Stimulated activated naive B cell treated with anti-CD40 and anti-IgM and Interleukin-4, amounts not matched to agents 10 μg/mL and 1 μg/mL and 100 μg/mL, for 72 hours (primary cell): ENCODE measurements at regions not wholly inside any gene's neighbourhood (a gene's known extent, or its start where the extent isn't known, plus 50 kb on each side); places are given as distances from the start of the nearest gene placed in this dataset.

Source experiments
- ATAC-seq, 2 donors: fragments of 150-1000 bp; cut with Tn5 transposase; replicated peaks; 2 replicates each; pipeline ENCODE4 v1.10.0; 2021; ENCODE audit warnings: moderate library complexity in 1 of 2
- DNase-seq: peaks from one replicate; pipeline ENCODE4 v3.0.0; 2021
- H3K27ac Mint-ChIP-seq: one replicate; pipeline ENCODE4 v1.8.0; 2022; ENCODE audit warnings: mild to moderate bottlenecking, mixed read lengths
- H3K27me3 Mint-ChIP-seq, 2 donors: one replicate each; pipeline ENCODE4 v1.8.0; 2022; ENCODE audit warnings: mixed read lengths in 2 of 2
- H3K36me3 Mint-ChIP-seq, 2 donors: one replicate each; pipeline ENCODE4 v1.8.0; 2022; ENCODE audit warnings: mixed read lengths in 2 of 2, mild to moderate bottlenecking in 1 of 2
- H3K4me1 Mint-ChIP-seq, 2 donors: one replicate each; pipeline ENCODE4 v1.8.0; 2022; ENCODE audit warnings: mixed read lengths in 2 of 2, mild to moderate bottlenecking in 1 of 2
- H3K4me3 Mint-ChIP-seq, 2 donors: one replicate each; pipeline ENCODE4 v1.8.0; 2022; ENCODE audit warnings: mild to moderate bottlenecking in 2 of 2, mixed read lengths in 2 of 2, moderate library complexity in 1 of 2
- H3K9me3 Mint-ChIP-seq, 2 donors: one replicate each; pipeline ENCODE4 v1.8.0; 2022; ENCODE audit warnings: mixed read lengths in 2 of 2, mild to moderate bottlenecking in 1 of 2

GRCh38 chr11:29527391-29527936 lies 489.4 kb downstream of the KCNA4 start:
- DNase-seq (no peak), ATAC-seq (peak; percentile 73 to 80)
- Mint-ChIP-seq H3K4me3 (no peak overlapping the region), H3K9me3 (peaks cover 5 to 11% of the 10 kb centered on the region in 2 donors), H3K27me3 (no peaks in the 10 kb centered on the region), H3K4me1 (no peaks in the 10 kb centered on the region), H3K36me3 (no peaks in the 10 kb centered on the region), H3K27ac (no peak overlapping the region)

DNA sequence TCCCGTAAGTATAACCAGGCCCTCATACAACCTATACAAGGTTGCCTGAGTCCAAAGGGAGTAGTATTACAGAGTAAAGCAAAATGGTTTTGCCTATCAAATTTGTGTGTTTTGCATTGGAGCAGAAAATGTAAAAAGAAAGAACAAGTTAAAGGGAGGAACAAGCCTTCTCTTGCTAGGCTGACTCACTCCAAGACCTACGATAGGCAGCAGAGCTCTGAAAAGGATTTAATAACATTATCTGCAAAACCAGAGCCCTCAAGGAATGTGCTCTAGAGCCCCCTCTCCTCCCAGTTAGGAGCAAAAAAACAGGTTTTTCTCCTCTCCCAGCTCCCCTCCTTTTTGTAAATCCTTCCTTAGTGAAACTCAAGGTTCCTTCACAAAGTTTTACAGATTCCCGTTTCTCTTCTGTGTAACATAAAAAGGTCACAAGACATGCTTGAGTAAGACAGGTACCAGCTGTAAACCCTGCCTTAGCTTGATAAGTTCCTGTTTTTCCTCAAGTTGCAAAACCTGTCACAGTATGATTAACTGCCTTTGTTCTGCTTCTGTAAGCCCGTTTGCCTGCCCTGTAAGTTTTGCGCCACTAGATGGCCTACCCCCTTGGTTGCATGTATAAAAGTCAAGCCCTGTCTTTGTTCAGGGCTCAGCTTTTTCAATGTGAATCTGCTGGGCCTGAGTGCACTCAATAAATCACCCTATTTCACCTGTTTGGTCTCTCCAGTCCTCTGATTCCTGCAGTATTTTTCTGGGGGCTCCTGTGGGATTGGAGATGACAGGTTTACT lies 498.2 kb downstream of the KCNA4 start:
- Mint-ChIP-seq H3K4me3 (no peak overlapping the region), H3K36me3 (no peaks in the 10 kb centered on the region), H3K27ac (no peak overlapping the region), H3K27me3 (no peaks in the 10 kb centered on the region), H3K9me3 (peaks cover 10 to 17% of the 10 kb centered on the region in 2 donors), H3K4me1 (no peaks in the 10 kb centered on the region)
- DNase-seq (peak; percentile 6), ATAC-seq (peak; percentile 85 to 88)

- H3K27me3 Mint-ChIP-seq = no peaks in the 10 kb centered on the region
- no peaks in the 10 kb centered on the region for H3K4me1 Mint-ChIP-seq
- no peaks in the 10 kb centered on the region for H3K36me3 Mint-ChIP-seq
- no peak overlapping the region for H3K4me3 Mint-ChIP-seq
- no peak overlapping the region for H3K27ac Mint-ChIP-seq
- no peak for ATAC-seq
- H3K9me3 Mint-ChIP-seq = peaks cover 0 to 5% of the 10 kb centered on the region in 2 donors
- DNase-seq = no peak
Observed at GRCh38 chr11:29511394-29511793, 505.4 kb downstream of the KCNA4 start.

GRCh38 chr11:29507376-29507775 lies 509.5 kb downstream of the KCNA4 start:
- no peak overlapping the region for H3K27ac Mint-ChIP-seq
- H3K9me3 Mint-ChIP-seq = peaks cover 0 to 1% of the 10 kb centered on the region in 2 donors
- no peak for DNase-seq
- H3K27me3 Mint-ChIP-seq = no peaks in the 10 kb centered on the region
- H3K4me1 Mint-ChIP-seq = no peaks in the 10 kb centered on the region
- no peaks in the 10 kb centered on the region for H3K36me3 Mint-ChIP-seq
- ATAC-seq = no peak
- no peak overlapping the region for H3K4me3 Mint-ChIP-seq

DNA sequence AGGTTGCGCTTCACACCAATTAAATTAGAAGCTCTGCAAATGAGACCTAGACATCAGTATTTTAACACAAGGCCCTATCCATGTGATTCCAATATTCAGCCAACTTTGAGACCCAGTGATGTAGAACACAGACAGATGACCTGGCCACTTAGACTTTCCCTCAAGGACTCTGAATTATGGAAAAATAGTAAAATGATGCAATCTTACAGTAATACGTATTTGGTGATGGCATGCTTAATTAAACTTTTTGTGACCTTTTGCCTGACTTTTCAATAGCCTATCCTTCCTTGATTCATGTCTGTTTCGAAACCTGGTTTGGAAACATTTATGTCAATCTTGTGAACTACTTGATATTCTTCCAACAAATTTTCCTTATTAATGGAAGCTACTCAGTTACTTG lies 521.2 kb downstream of the KCNA4 start:
- Mint-ChIP-seq H3K27ac (no peak overlapping the region), H3K36me3 (no peaks in the 10 kb centered on the region), H3K4me3 (no peak overlapping the region), H3K9me3 (no peaks in the 10 kb centered on the region), H3K4me1 (no peaks in the 10 kb centered on the region), H3K27me3 (no peaks in the 10 kb centered on the region)
- DNase-seq (no peak), ATAC-seq (no peak)

- Mint-ChIP-seq H3K9me3 (no peaks in the 10 kb centered on the region), H3K4me1 (no peaks in the 10 kb centered on the region), H3K4me3 (no peak overlapping the region), H3K27me3 (no peaks in the 10 kb centered on the region), H3K27ac (no peak overlapping the region), H3K36me3 (no peaks in the 10 kb centered on the region)
- ATAC-seq (no peak), DNase-seq (no peak)
Observed at GRCh38 chr11:29490938-29491337, 525.9 kb downstream of the KCNA4 start.

DNA sequence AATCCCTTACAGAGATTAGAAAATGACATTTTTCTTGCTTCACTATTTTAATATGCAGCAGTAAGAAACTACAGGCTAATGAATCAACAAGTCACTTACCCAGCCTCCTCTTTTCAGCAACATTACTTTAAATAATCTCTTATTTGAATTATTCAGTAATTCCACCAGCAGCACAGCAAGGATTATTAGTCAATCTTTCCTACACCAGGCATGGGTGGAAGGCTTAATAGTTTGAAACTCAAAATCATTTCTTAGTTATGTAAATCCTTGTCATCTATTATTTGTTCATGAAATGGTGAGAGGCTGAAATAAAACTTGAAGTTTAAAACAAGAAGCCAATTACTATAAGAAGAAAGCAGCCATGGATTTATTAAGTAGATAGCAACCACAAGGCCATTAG lies 530.5 kb downstream of the KCNA4 start:
- Mint-ChIP-seq H3K4me3 (no peak overlapping the region), H3K4me1 (no peaks in the 10 kb centered on the region), H3K27ac (no peak overlapping the region), H3K27me3 (no peaks in the 10 kb centered on the region), H3K9me3 (no peaks in the 10 kb centered on the region), H3K36me3 (no peaks in the 10 kb centered on the region)
- ATAC-seq = no peak
- DNase-seq = no peak

GRCh38 chr11:29485641-29486040 lies 531.2 kb downstream of the KCNA4 start:
- no peak overlapping the region for H3K4me3 Mint-ChIP-seq
- no peak overlapping the region for H3K27ac Mint-ChIP-seq
- no peak for DNase-seq
- no peaks in the 10 kb centered on the region for H3K9me3 Mint-ChIP-seq
- H3K4me1 Mint-ChIP-seq = no peaks in the 10 kb centered on the region
- ATAC-seq = no peak
- H3K27me3 Mint-ChIP-seq = no peaks in the 10 kb centered on the region
- H3K36me3 Mint-ChIP-seq = no peaks in the 10 kb centered on the region

DNA sequence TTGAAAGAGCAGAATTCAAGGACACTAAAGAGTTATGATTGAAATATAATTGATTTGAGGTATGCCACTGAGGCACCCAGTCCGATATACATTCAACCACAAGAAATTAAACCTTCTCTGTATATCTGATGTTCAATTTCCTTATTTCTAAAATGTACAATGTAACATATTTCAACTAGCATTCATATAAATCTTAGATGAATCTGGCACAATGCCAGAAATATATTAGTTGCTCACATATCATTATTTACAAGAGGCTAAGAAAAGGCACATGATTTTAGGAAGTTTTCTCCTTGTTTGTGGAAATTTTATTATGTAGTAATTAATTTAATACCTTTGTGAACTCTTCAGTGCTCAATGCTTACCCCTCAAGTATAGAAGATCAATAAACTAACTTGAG lies 532.3 kb downstream of the KCNA4 start:
- ATAC-seq (no peak), DNase-seq (no peak)
- Mint-ChIP-seq H3K27ac (no peak overlapping the region), H3K27me3 (no peaks in the 10 kb centered on the region), H3K4me1 (no peaks in the 10 kb centered on the region), H3K9me3 (no peaks in the 10 kb centered on the region), H3K4me3 (no peak overlapping the region), H3K36me3 (no peaks in the 10 kb centered on the region)

DNA sequence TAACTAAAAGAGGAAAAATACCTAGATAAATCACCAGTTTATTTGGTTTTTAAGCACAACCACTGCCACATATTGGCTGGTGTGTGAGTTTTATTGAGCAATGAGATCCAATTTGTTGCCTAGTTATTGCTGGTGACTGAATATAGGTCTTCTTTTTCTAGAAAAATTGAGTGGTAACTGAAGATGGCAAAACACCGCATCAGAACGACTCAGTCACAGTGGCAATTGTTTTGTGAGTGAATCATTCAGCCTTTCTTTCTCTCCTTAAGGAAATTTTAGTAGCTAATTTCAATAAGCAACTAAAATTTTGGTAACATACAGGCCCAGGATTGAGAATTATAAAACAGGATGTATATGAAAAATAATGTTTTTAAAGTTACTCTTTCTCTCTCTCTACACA lies 533.0 kb downstream of the KCNA4 start:
- Mint-ChIP-seq H3K27me3 (no peaks in the 10 kb centered on the region), H3K9me3 (no peaks in the 10 kb centered on the region)

GRCh38 chr11:29482510-29482909 lies 534.3 kb downstream of the KCNA4 start:
- Mint-ChIP-seq H3K4me1 (no peaks in the 10 kb centered on the region), H3K27me3 (no peaks in the 10 kb centered on the region), H3K4me3 (no peak overlapping the region), H3K9me3 (no peaks in the 10 kb centered on the region), H3K36me3 (no peaks in the 10 kb centered on the region), H3K27ac (no peak overlapping the region)
- no peak for DNase-seq
- ATAC-seq = no peak

More for the DNA sequence above, 533.0 kb downstream of the KCNA4 start:
- Mint-ChIP-seq H3K36me3 (no peaks in the 10 kb centered on the region), H3K4me1 (no peaks in the 10 kb centered on the region), H3K27ac (no peak overlapping the region), H3K4me3 (no peak overlapping the region)
- DNase-seq (no peak), ATAC-seq (no peak)

- H3K9me3 Mint-ChIP-seq = no peaks in the 10 kb centered on the region
- DNase-seq = no peak
- no peaks in the 10 kb centered on the region for H3K4me1 Mint-ChIP-seq
- H3K4me3 Mint-ChIP-seq = no peak overlapping the region
- no peak for ATAC-seq
- H3K36me3 Mint-ChIP-seq = no peaks in the 10 kb centered on the region
- H3K27ac Mint-ChIP-seq = no peak overlapping the region
- no peaks in the 10 kb centered on the region for H3K27me3 Mint-ChIP-seq
Observed at GRCh38 chr11:29481738-29482137, 535.1 kb downstream of the KCNA4 start.

DNA sequence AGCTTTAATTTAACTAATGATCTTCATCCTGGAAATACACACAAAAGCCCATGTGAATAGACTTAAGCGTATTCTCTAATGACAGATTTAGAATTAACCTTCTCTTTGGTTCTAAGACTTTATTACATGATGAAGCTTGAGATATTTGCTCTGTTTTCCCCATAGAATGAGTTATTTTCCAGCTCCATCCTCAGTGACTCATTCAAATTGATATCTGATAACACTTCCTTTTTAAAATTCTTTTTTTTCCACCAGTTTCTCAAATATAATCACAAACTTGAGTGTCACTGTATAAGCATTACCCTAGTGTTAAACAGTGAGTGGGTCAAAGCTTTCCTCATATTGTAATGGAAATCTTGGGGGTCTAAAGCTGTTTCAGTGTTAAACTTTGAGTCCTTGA lies 535.8 kb downstream of the KCNA4 start:
- ATAC-seq (no peak), DNase-seq (no peak)
- H3K4me1 Mint-ChIP-seq = no peaks in the 10 kb centered on the region
- no peak overlapping the region for H3K27ac Mint-ChIP-seq
- H3K27me3 Mint-ChIP-seq = no peaks in the 10 kb centered on the region
- no peaks in the 10 kb centered on the region for H3K36me3 Mint-ChIP-seq
- H3K9me3 Mint-ChIP-seq = no peaks in the 10 kb centered on the region
- no peak overlapping the region for H3K4me3 Mint-ChIP-seq

DNA sequence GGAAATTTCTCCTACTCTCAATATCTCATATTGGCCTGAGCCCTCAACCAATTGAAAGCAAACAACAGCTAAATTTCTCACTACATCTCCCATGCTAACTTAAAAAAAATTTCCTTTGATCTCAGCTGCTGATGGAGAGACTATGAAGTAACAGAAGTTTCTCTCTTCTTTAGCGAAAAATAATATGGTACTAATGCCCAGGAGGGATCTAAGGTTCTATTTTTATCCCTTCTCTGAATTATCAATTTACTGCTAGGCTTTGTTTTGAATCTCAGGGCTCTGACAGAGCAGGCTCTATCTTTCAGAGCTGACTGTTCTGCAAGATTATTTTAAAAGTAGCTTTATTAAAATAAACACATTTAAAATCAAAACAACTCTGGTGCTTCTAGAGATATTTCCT lies 558.6 kb downstream of the KCNA4 start:
- no peaks in the 10 kb centered on the region for H3K36me3 Mint-ChIP-seq
- ATAC-seq = no peak

GRCh38 chr11:29452146-29452545 lies 564.7 kb downstream of the KCNA4 start:
- DNase-seq = no peak
- H3K27me3 Mint-ChIP-seq = no peaks in the 10 kb centered on the region
- no peak for ATAC-seq

More for the DNA sequence above, 558.6 kb downstream of the KCNA4 start:
- Mint-ChIP-seq H3K27me3 (no peaks in the 10 kb centered on the region), H3K27ac (no peak overlapping the region), H3K4me1 (no peaks in the 10 kb centered on the region), H3K9me3 (no peaks in the 10 kb centered on the region), H3K4me3 (no peak overlapping the region)
- no peak for DNase-seq

More at GRCh38 chr11:29452146-29452545, 564.7 kb downstream of the KCNA4 start:
- peaks cover 0 to 3% of the 10 kb centered on the region in 2 donors for H3K9me3 Mint-ChIP-seq
- no peak overlapping the region for H3K27ac Mint-ChIP-seq
- H3K4me1 Mint-ChIP-seq = no peaks in the 10 kb centered on the region
- H3K4me3 Mint-ChIP-seq = no peak overlapping the region
- no peaks in the 10 kb centered on the region for H3K36me3 Mint-ChIP-seq
